ENCODE measurements at regions not wholly inside any gene's neighbourhood (a gene's known extent, or its start where the extent isn't known, plus 50 kb on each side); places are given as distances from the start of the nearest gene placed in this dataset.
A peak's percentile ranks its signal among the peaks of the same experiment; 100 is the strongest.

DNA sequence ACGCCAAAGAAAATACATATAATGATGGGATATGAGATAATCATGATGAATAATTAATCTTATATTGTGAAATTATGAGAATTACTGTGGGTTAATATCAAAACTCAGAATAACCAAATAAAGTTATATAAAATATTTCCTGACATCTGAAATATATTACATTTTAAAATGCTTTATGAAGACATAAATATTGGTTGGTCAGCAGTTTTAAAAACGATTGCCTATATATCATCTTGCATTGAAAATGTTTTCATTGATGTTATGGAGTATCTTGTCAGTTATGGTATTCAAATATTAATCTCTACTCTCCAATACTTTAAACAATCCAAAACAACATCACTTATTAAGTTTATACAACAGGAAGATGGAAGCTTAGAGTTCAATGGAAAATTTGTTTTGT, 228.1 kb upstream of the FERD3L start:
- DNase-seq (ENCODE audit: low spot score): no peak
- TF ChIP-seq, protein P1, sequence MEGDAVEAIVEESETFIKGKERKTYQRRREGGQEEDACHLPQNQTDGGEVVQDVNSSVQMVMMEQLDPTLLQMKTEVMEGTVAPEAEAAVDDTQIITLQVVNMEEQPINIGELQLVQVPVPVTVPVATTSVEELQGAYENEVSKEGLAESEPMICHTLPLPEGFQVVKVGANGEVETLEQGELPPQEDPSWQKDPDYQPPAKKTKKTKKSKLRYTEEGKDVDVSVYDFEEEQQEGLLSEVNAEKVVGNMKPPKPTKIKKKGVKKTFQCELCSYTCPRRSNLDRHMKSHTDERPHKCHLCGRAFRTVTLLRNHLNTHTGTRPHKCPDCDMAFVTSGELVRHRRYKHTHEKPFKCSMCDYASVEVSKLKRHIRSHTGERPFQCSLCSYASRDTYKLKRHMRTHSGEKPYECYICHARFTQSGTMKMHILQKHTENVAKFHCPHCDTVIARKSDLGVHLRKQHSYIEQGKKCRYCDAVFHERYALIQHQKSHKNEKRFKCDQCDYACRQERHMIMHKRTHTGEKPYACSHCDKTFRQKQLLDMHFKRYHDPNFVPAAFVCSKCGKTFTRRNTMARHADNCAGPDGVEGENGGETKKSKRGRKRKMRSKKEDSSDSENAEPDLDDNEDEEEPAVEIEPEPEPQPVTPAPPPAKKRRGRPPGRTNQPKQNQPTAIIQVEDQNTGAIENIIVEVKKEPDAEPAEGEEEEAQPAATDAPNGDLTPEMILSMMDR (conservative IDR thresholded peaks at IDR 0.05; ENCODE audit: low read depth): no peak
- no peak overlapping the region for H3K27ac ChIP-seq
- POLR2A ChIA-PET (ENCODE audit: low non-redundant PET): no interaction called here
- CTCF ChIA-PET: no interaction called here

DNA sequence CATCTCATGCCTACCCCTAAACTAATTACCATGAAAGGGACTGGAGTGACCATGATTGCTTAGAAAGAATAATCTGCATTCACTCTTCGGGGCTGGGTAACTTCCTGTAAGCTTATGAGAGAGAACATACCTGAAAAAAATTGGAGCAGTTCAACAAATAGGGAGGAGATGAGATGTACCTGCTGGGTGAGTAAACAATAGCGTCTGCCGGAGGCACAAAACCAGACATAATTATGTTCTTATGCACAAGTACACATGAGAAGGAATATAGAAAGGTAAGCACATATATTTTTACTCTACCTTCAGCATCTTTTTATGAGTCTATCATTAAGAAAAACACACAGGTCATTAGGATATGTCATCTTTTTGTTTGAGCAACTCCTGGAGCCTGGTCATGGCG, 224.6 kb upstream of the FERD3L start:
- POLR2A ChIA-PET (ENCODE audit: low non-redundant PET): no interaction called here
- CTCF ChIA-PET: interaction anchor here (0.6 to 0.7 kb wide), 2 partner anchors 9 to 155 kb away, joined by 3 to 4 read pairs; no protein-coding TSS in a partner anchor

DNA sequence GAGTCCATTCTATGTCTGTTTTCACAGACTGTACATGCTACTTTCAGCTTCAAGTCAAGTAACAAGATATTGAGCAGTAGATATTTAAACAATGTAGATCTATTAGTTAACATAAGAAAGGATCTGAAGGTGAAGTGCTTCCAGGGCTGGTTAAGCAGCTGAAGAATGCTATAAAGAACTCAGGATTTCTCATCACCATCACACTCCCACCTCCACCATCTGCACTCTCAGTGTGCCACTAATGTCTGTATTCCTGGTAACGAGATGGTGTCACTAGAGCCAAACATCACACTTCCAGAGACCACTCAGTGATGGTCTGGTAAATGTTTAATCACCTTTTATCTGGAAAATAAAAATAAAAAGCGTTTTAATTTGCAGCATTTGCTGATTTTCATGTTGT, 224.0 kb upstream of the FERD3L start:
- TF ChIP-seq, protein P1 (conservative IDR thresholded peaks at IDR 0.05; ENCODE audit: low read depth): no peak
- no peak overlapping the region for H3K27ac ChIP-seq
- ChIA-PET CTCF (no interaction called here), POLR2A (ENCODE audit: low non-redundant PET) (interaction anchor here (0.6 kb wide), 1 partner anchor 14 kb away, joined by 5 read pairs; no protein-coding TSS in a partner anchor)
- no peak for DNase-seq (ENCODE audit: low spot score)

More for the DNA sequence above, 224.6 kb upstream of the FERD3L start:
- DNase-seq (ENCODE audit: low spot score): no peak
- TF ChIP-seq, protein P1 (conservative IDR thresholded peaks at IDR 0.05; ENCODE audit: low read depth): no peak
- no peak overlapping the region for H3K27ac ChIP-seq

DNA sequence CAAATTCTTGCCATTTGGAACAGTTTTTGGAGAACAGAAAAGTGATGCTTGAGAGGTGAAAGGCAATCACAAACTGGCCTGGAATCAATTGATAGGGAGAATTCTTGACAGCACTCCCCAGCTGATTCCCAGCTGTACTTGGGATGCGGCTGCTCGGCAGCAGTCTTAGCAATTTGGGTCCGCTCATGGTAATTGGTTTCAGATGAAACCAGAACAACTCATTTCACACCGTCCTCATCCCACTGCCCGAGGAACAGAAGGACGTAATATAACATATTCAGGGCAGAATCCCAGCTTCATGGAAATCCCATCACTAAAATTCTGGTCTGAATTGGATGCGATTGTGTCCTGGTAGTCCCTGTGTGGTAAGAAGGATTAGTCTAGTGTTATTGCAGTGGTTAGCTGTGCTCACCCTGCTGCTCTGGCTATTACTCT, 223.3 kb upstream of the FERD3L start:
- ChIA-PET POLR2A (ENCODE audit: low non-redundant PET) (no interaction called here), CTCF (interaction anchor here (0.7 kb wide), 1 partner anchor 20 kb away, joined by 3 read pairs; no protein-coding TSS in a partner anchor)
- TF ChIP-seq, protein P1 (conservative IDR thresholded peaks at IDR 0.05; ENCODE audit: low read depth): no peak
- H3K27ac ChIP-seq: no peak overlapping the region
- DNase-seq (ENCODE audit: low spot score): no peak

DNA sequence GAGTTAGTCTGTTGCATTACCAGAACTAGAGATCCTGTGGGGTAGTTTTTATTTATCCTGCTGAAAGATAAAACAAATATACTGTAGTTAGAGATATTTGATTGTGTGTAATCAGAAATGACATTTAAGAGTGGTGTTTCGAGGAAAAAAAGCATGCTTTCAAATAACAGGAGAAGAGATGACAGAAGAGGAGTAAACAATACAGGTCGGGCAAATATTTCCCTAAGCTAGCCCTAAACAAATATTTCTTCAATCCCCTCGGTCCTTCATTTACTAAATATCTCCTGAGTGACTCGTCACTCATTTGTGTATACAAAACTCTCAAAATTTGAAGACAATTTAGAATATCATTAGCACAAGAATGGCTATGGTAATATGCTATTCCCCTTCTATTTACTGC, 219.7 kb upstream of the FERD3L start:
- DNase-seq (ENCODE audit: low spot score): no peak
- H3K27ac ChIP-seq: no peak overlapping the region
- CTCF ChIA-PET: no interaction called here
- TF ChIP-seq, protein P1 (conservative IDR thresholded peaks at IDR 0.05; ENCODE audit: low read depth): no peak
- POLR2A ChIA-PET (ENCODE audit: low non-redundant PET): no interaction called here

DNA sequence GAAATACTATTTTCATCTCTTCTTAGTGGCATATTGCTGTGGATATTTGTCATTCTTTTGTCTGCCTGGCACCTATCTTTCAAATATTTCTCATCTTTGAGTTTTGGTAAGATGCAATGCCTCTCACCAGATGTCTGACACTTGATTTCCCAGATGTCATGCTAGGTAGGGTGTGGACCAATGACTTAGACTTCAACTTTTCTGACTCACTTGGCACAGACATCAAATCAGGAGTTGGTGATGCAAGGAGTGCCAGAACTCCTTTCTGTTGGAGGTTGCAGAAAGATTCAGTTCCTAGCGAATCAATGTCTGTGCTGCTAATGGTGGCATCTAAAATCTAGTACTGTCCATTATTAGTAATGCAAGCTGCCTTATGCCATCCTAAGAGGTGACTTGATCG, 216.9 kb upstream of the FERD3L start:
- DNase-seq (ENCODE audit: low spot score): peak; percentile 59
- H3K27ac ChIP-seq: no peak overlapping the region
- POLR2A ChIA-PET (ENCODE audit: low non-redundant PET): no interaction called here
- CTCF ChIA-PET: no interaction called here
- TF ChIP-seq, protein P1 (conservative IDR thresholded peaks at IDR 0.05; ENCODE audit: low read depth): no peak

DNA sequence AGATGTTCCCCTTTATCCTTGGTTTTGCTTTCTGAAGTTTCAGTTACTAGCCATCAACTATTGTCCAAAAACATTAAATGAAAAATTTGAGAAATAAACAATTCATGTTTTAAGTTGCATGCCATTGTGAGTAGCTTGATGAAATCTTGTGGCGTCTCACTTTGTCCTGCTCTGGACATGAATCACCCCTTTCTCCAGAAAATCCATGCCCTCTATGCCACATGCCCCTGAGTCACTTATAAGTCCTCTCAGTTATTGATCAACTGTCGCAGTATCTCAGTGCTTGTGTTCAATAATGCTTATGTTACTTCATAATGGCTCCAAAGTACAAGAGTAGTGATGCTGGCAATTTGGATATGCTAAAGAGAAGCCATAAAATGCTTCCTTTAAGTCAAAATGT, 208.0 kb upstream of the FERD3L start:
- CTCF ChIA-PET: no interaction called here
- POLR2A ChIA-PET (ENCODE audit: low non-redundant PET): no interaction called here
- H3K27ac ChIP-seq: no peak overlapping the region
- TF ChIP-seq, protein P1 (conservative IDR thresholded peaks at IDR 0.05; ENCODE audit: low read depth): no peak
- no peak for DNase-seq (ENCODE audit: low spot score)

Data from RWPE1 (cell line).